AML-193 (cell line): ENCODE measurements at regions not wholly inside any gene's neighbourhood (a gene's known extent, or its start where the extent isn't known, plus 50 kb on each side); places are given as distances from the start of the nearest gene placed in this dataset.

Experiments
- DNase-seq, 2 experiments: peaks; one replicate each; lab custom pipeline; 2025; lab: John Stamatoyannopoulos, UW

GRCh38 chr22:22148905-22149304 lies 95.7 kb upstream of the VPREB1 start:
- no peak for DNase-seq

GRCh38 chr22:22144858-22145257 lies 99.7 kb upstream of the VPREB1 start:
- no peak for DNase-seq

GRCh38 chr22:22143448-22143847 lies 101.1 kb upstream of the VPREB1 start:
- DNase-seq = no peak

GRCh38 chr22:22142661-22143060 lies 101.9 kb upstream of the VPREB1 start:
- no peak for DNase-seq

GRCh38 chr22:22141771-22142591 lies 102.6 kb upstream of the VPREB1 start:
- DNase-seq = no peak

GRCh38 chr22:22141031-22141430 lies 103.6 kb upstream of the VPREB1 start:
- no peak for DNase-seq

- no peak for DNase-seq
Measured at GRCh38 chr22:22139364-22139763, 105.2 kb upstream of the VPREB1 start.

- no peak for DNase-seq
Measured at GRCh38 chr22:22138915-22139314, 105.7 kb upstream of the VPREB1 start.

GRCh38 chr22:22137891-22138290 lies 106.7 kb upstream of the VPREB1 start:
- no peak for DNase-seq

- DNase-seq = no peak
Measured at GRCh38 chr22:22133910-22134309, 110.7 kb upstream of the VPREB1 start.

GRCh38 chr22:22130953-22131608 lies 113.5 kb upstream of the VPREB1 start:
- no peak for DNase-seq

- no peak for DNase-seq
Measured at GRCh38 chr22:22129387-22129786, 115.2 kb upstream of the VPREB1 start.

- DNase-seq = no peak
Measured at GRCh38 chr22:22128440-22128839, 116.1 kb upstream of the VPREB1 start.

- DNase-seq = no peak
Measured at GRCh38 chr22:22127100-22127499, 117.5 kb upstream of the VPREB1 start.

- no peak for DNase-seq
Measured at GRCh38 chr22:22125579-22126468, 118.8 kb upstream of the VPREB1 start.

GRCh38 chr22:22125028-22125578 lies 119.5 kb upstream of the VPREB1 start:
- no peak for DNase-seq

- DNase-seq = no peak
Measured at GRCh38 chr22:22124374-22124773, 120.2 kb upstream of the VPREB1 start.

- no peak for DNase-seq
Measured at GRCh38 chr22:22123960-22124278, 120.7 kb upstream of the VPREB1 start.

GRCh38 chr22:22123118-22123959 lies 121.2 kb upstream of the VPREB1 start:
- DNase-seq = no peak

- DNase-seq = no peak
Measured at GRCh38 chr22:22122348-22123117, 122.1 kb upstream of the VPREB1 start.

GRCh38 chr22:22121445-22121844 lies 123.1 kb upstream of the VPREB1 start:
- no peak for DNase-seq
